Naive thymus-derived CD4-positive, alpha-beta T cell (primary cell): ENCODE measurements at regions not wholly inside any gene's neighbourhood (a gene's known extent, or its start where the extent isn't known, plus 50 kb on each side); places are given as distances from the start of the nearest gene placed in this dataset.

Source experiments
- ATAC-seq: fragments of 150-1000 bp; cut with Tn5 transposase; 2 replicates; pipeline ENCODE4 v1.10.0; 2021; ENCODE audit warnings: mild to moderate bottlenecking, moderate library complexity
- CTCF ChIA-PET: fragments of 350-600 bp; sonication (Branson Sonifier 250); formaldehyde crosslinking; loops from one replicate; lab custom pipeline; 2021; ENCODE audit warnings: antibody characterized with exemption; lab: Charles Lee
- POLR2A ChIA-PET: fragments of 350-600 bp; sonication (Branson Sonifier 250); formaldehyde crosslinking; loops from one replicate; lab custom pipeline; 2021; ENCODE audit warnings: antibody characterized with exemption, inconsistent platforms; lab: Charles Lee
- DNase-seq, 9 donors: peaks; one replicate each; pipeline versions ENCODE4 v3.0.0 to v3.0.0-alpha.2; 2020 to 2022; ENCODE audit warnings: mixed read lengths in 1 of 9
- H3K27ac ChIP-seq: one replicate; pipeline ENCODE4 v1.7.0; 2013; ENCODE audit warnings: mild to moderate bottlenecking, low read depth, low read length, moderate library complexity
- H3K27me3 ChIP-seq, 2 donors: one replicate each; pipeline ENCODE4 v1.7.0; 2013; ENCODE audit warnings: low read length in 2 of 2, mild to moderate bottlenecking in 2 of 2, moderate library complexity in 2 of 2; ENCODE audit not compliant: control insufficient read depth in 2 of 2, insufficient read depth in 2 of 2
- H3K36me3 ChIP-seq, 3 experiments: 1 replicate in 2 of 3; 2 replicates in 1 of 3; pipeline ENCODE4 v1.7.0; 2013; ENCODE audit warnings: low read length in 3 of 3, mild to moderate bottlenecking in 3 of 3, moderate library complexity in 1 of 3; ENCODE audit not compliant: insufficient read depth in 3 of 3, control insufficient read depth in 2 of 3
- H3K4me1 ChIP-seq, 2 donors: one replicate each; pipeline ENCODE4 v1.7.0; 2013; ENCODE audit warnings: low read length in 2 of 2, mild to moderate bottlenecking in 2 of 2, moderate library complexity in 1 of 2; ENCODE audit not compliant: control insufficient read depth in 2 of 2, insufficient read depth in 2 of 2
- H3K4me3 ChIP-seq: 2 replicates; pipeline ENCODE4 v1.7.0; 2013; ENCODE audit warnings: mild to moderate bottlenecking, low read length
- H3K9me3 ChIP-seq, 3 experiments: 1 replicate in 2 of 3; 2 replicates in 1 of 3; pipeline ENCODE4 v1.7.0; 2013; ENCODE audit warnings: low read length in 3 of 3; ENCODE audit not compliant: control insufficient read depth in 2 of 3
- H3K27ac Mint-ChIP-seq, 9 donors: one replicate each; pipeline ENCODE4 v1.8.0; 2020 to 2022; ENCODE audit warnings: mixed read lengths in 9 of 9, mild to moderate bottlenecking in 8 of 9, moderate library complexity in 5 of 9, inconsistent platforms in 2 of 9
- H3K27me3 Mint-ChIP-seq, 5 donors: one replicate each; pipeline ENCODE4 v1.8.0; 2021 to 2022; ENCODE audit warnings: mixed read lengths in 5 of 5, mild to moderate bottlenecking in 1 of 5
- H3K36me3 Mint-ChIP-seq, 5 donors: one replicate each; pipeline ENCODE4 v1.8.0; 2020 to 2022; ENCODE audit warnings: mixed read lengths in 5 of 5, mild to moderate bottlenecking in 3 of 5, inconsistent platforms in 1 of 5
- H3K4me1 Mint-ChIP-seq, 7 donors: one replicate each; pipeline ENCODE4 v1.8.0; 2020 to 2022; ENCODE audit warnings: mixed read lengths in 7 of 7, mild to moderate bottlenecking in 3 of 7, inconsistent platforms in 1 of 7
- H3K4me3 Mint-ChIP-seq, 10 donors: one replicate each; pipeline ENCODE4 v1.8.0; 2020 to 2022; ENCODE audit warnings: mild to moderate bottlenecking in 10 of 10, mixed read lengths in 10 of 10, moderate library complexity in 6 of 10, inconsistent platforms in 2 of 10
- H3K9me3 Mint-ChIP-seq, 11 donors: one replicate each; pipeline ENCODE4 v1.8.0; 2020 to 2022; ENCODE audit warnings: mixed read lengths in 11 of 11, mild to moderate bottlenecking in 4 of 11, inconsistent platforms in 1 of 11, moderate library complexity in 1 of 11
- intact Hi-C, 2 donors: fragments of 100-400 bp; cut with micrococcal nuclease; formaldehyde crosslinking; loops; one replicate each; pipeline ENCODE4 v1.15.1; 2023

- H3K9me3 Mint-ChIP-seq, result peaks cover 0 to 8% (median 0%) of the 10 kb centered on the region in 11 donors
- no peaks in the 10 kb centered on the region for H3K36me3 Mint-ChIP-seq
- H3K4me3 ChIP-seq, result no peak overlapping the region
- H3K9me3 ChIP-seq, result no peaks in the 10 kb centered on the region
- ChIA-PET CTCF (no interaction called here), POLR2A (no interaction called here)
- no peak for ATAC-seq
- no peaks in the 10 kb centered on the region for H3K4me1 ChIP-seq
- H3K27me3 Mint-ChIP-seq, result no peaks in the 10 kb centered on the region
- intact Hi-C loops, result no loop called here
- no peaks in the 10 kb centered on the region for H3K36me3 ChIP-seq
- DNase-seq, result no peak
- no peaks in the 10 kb centered on the region for H3K27me3 ChIP-seq
- H3K27ac ChIP-seq, result no peak overlapping the region
- H3K4me1 Mint-ChIP-seq, result no peaks in the 10 kb centered on the region
- no peak overlapping the region for H3K4me3 Mint-ChIP-seq
- H3K27ac Mint-ChIP-seq, result no peak overlapping the region
Observed at GRCh38 chr17:54493691-54494090, 407.0 kb upstream of the TOM1L1 start.

DNA sequence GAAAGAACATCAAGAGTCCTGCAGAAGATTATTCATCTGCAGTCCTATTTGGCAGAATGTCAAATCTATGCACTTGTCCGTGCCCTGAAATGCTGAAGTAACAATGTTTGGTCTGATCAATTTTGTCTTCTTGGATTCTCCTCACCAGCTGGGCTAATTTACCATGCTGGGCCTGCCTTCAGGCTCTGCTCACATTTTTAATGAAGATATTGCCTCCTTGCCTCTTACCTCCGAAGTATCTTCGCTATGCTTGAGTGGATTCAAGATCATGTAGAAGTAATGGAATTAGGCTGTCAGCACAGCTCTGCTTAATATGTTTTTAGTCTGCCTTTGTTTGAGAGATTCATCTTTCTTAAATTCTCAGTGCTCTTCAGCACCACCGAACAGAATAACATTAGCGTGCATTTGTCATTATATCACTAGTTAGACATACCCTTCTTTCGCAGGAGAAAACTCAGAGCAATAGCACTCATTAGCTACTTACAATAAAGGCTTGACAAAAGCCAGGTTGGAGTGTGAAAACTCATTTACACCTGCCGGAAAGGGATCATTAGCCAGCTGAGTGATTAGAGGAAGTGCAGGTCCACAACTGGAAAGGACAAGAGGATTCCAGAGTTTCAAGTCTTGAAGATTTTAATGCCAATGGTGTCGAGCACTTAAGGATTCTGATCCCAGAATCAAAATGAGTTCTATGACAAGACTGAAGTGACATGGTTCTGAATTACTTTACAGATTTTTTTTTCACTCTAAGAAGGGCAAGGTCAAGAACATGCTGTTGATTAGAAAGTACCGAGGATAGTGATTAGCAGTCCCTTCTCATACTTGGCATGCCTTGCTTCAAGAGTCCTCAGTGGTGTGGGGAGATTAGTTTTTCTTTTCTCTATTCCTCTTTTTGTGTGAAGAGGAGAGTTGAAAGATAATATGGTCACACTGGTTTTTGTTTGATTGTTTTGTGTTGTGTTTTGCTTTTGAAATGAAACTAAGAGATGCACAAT is 405.6 kb upstream of the TOM1L1 start:
- ChIA-PET CTCF (no interaction called here), POLR2A (no interaction called here)
- Histone ChIP-seq H3K27ac (no peak overlapping the region), H3K4me1 (no peaks in the 10 kb centered on the region), H3K27me3 (no peaks in the 10 kb centered on the region), H3K36me3 (no peaks in the 10 kb centered on the region), H3K9me3 (no peaks in the 10 kb centered on the region), H3K4me3 (no peak overlapping the region)
- ATAC-seq, result no peak
- Mint-ChIP-seq H3K9me3 (peaks cover 0 to 8% (median 0%) of the 10 kb centered on the region in 11 donors), H3K27ac (peak overlapping the region in 1 of 9 donors; percentile 47), H3K27me3 (no peaks in the 10 kb centered on the region), H3K4me3 (no peak overlapping the region), H3K36me3 (no peaks in the 10 kb centered on the region), H3K4me1 (no peaks in the 10 kb centered on the region)
- intact Hi-C loops, result no loop called here
- DNase-seq, result no peak

DNA sequence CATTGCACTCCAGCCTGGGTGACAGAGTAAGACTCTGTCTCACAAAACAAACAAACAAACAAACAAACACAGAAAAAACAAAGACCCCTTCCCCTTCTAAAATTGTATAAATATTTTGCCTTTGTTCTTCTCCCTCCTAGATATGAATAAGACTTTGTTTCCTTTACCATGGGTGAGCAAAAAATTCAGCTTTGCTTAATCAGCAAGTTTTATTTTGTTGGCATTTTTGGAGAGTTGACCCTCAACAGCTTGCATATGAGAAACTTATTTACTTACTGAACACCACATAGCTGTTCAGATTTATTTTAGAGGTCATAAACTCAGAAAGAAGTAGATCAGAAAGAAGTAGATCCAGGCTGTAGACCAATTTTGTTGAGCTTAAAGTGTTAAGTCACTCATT is 395.2 kb upstream of the TOM1L1 start:
- no peak overlapping the region for H3K27ac ChIP-seq
- H3K4me1 ChIP-seq, result no peaks in the 10 kb centered on the region
- Mint-ChIP-seq H3K9me3 (peaks cover 0 to 18% (median 2%) of the 10 kb centered on the region in 11 donors), H3K27me3 (peaks cover 0 to 3% (median 0%) of the 10 kb centered on the region in 5 donors), H3K27ac (no peak overlapping the region), H3K4me1 (peaks cover 0 to 2% (median 0%) of the 10 kb centered on the region in 7 donors), H3K4me3 (no peak overlapping the region), H3K36me3 (no peaks in the 10 kb centered on the region)
- no peak overlapping the region for H3K4me3 ChIP-seq
- POLR2A ChIA-PET, result no interaction called here
- CTCF ChIA-PET, result no interaction called here
- H3K36me3 ChIP-seq, result no peaks in the 10 kb centered on the region
- H3K9me3 ChIP-seq, result no peaks in the 10 kb centered on the region
- no peak for ATAC-seq
- intact Hi-C loops, result no loop called here
- H3K27me3 ChIP-seq, result no peaks in the 10 kb centered on the region
- no peak for DNase-seq

DNA sequence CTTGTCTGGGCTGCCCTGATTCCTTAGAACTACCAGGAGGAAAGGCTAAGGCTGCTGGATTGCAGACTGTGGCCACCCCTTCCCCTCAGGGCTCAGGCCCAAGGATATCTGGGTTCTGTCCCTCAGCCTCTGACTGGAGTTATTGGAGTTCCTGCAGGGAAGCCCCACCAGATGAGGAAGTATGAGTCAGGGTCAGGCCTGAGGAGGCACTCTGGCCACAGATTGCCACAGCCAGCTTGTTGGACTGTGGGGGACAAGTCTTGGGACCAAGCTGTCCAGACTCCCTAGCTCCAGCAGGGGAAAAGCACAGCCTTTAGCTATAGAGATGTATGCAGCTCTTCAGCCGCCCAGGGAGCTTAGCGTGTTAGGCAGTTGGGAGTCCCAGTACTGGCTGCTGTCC is 381.9 kb upstream of the TOM1L1 start:
- Histone ChIP-seq H3K4me1 (no peaks in the 10 kb centered on the region), H3K27ac (no peak overlapping the region), H3K9me3 (peaks cover 0 to 4% (median 0%) of the 10 kb centered on the region in 3 experiments), H3K36me3 (no peaks in the 10 kb centered on the region), H3K4me3 (no peak overlapping the region), H3K27me3 (no peaks in the 10 kb centered on the region)
- ChIA-PET CTCF (no interaction called here), POLR2A (interaction anchor here (0.6 kb wide), 1 partner anchor 527 kb away, joined by 3 read pairs; no protein-coding TSS in a partner anchor)
- peaks cover 0 to 4% (median 0%) of the 10 kb centered on the region in 5 donors for H3K27me3 Mint-ChIP-seq
- no peaks in the 10 kb centered on the region for H3K36me3 Mint-ChIP-seq
- H3K4me1 Mint-ChIP-seq, result no peaks in the 10 kb centered on the region
- ATAC-seq, result no peak
- no peak overlapping the region for H3K27ac Mint-ChIP-seq
- peaks cover 0 to 35% (median 8%) of the 10 kb centered on the region in 11 donors for H3K9me3 Mint-ChIP-seq
- no peak overlapping the region for H3K4me3 Mint-ChIP-seq
- intact Hi-C loops, result no loop called here
- no peak for DNase-seq

DNA sequence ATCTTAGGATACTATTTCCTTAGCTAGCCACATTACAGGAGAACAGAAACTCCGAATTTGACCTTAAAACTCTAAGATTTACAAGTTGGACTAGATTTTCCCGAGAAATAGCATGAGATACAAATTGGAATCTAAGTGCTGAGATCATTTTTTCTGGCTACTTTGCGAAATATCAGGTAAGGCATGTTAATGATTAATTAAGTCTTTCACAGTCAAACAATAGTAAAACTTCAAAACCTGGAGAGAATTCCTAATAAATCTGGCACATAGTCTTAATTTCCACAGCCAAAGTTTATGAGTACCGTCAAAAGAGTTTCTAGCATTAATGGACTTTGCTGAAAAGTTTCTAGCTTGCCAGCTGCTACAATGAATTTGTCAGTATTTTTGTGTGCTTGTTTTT is 379.5 kb upstream of the TOM1L1 start:
- Histone ChIP-seq H3K27me3 (no peaks in the 10 kb centered on the region), H3K27ac (no peak overlapping the region), H3K36me3 (no peaks in the 10 kb centered on the region), H3K4me3 (no peak overlapping the region), H3K4me1 (no peaks in the 10 kb centered on the region), H3K9me3 (peaks cover 0 to 4% (median 0%) of the 10 kb centered on the region in 3 experiments)
- ATAC-seq, result no peak
- peaks cover 0 to 4% (median 0%) of the 10 kb centered on the region in 5 donors for H3K27me3 Mint-ChIP-seq
- no peak overlapping the region for H3K4me3 Mint-ChIP-seq
- H3K9me3 Mint-ChIP-seq, result peaks cover 0 to 38% (median 6%) of the 10 kb centered on the region in 11 donors
- no peak overlapping the region for H3K27ac Mint-ChIP-seq
- no peaks in the 10 kb centered on the region for H3K4me1 Mint-ChIP-seq
- intact Hi-C loops, result no loop called here
- DNase-seq, result no peak
- CTCF ChIA-PET, result no interaction called here
- no peaks in the 10 kb centered on the region for H3K36me3 Mint-ChIP-seq
- POLR2A ChIA-PET, result no interaction called here

DNA sequence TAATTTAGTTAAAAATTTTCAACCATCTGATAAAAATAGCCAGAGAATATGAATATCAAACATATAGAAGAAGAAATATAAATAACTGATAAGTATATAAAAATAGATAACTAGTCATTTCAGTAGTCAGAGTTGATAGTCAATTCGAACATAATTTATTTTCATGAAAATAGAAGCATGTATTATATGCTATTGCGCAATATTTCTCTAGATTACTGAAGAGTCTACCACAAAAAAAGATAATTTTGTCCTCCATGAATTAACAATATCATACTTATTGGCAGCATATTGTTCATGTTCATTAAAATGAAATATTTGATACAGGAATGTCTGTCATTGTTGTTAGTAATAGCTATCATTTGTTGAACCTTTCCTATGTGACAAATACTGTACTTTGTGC is 376.2 kb upstream of the TOM1L1 start:
- Mint-ChIP-seq H3K27me3 (peaks cover 0 to under 1% (median 0%) of the 10 kb centered on the region in 5 donors), H3K27ac (no peak overlapping the region), H3K4me3 (no peak overlapping the region), H3K4me1 (no peaks in the 10 kb centered on the region), H3K36me3 (no peaks in the 10 kb centered on the region), H3K9me3 (peaks cover 0 to 22% (median 1%) of the 10 kb centered on the region in 11 donors)
- Histone ChIP-seq H3K27ac (no peak overlapping the region), H3K27me3 (no peaks in the 10 kb centered on the region), H3K4me3 (no peak overlapping the region), H3K9me3 (no peaks in the 10 kb centered on the region), H3K4me1 (no peaks in the 10 kb centered on the region), H3K36me3 (no peaks in the 10 kb centered on the region)
- DNase-seq, result no peak
- CTCF ChIA-PET, result no interaction called here
- POLR2A ChIA-PET, result no interaction called here
- no peak for ATAC-seq
- intact Hi-C loops, result no loop called here

- ChIA-PET CTCF (no interaction called here), POLR2A (no interaction called here)
- ATAC-seq (no peak), DNase-seq (no peak)
- no peak overlapping the region for H3K4me3 Mint-ChIP-seq
- no peaks in the 10 kb centered on the region for H3K4me1 ChIP-seq
- no peaks in the 10 kb centered on the region for H3K27me3 ChIP-seq
- no peaks in the 10 kb centered on the region for H3K36me3 Mint-ChIP-seq
- intact Hi-C loops, result no loop called here
- H3K9me3 ChIP-seq, result no peaks in the 10 kb centered on the region
- H3K27ac Mint-ChIP-seq, result no peak overlapping the region
- H3K4me3 ChIP-seq, result no peak overlapping the region
- H3K36me3 ChIP-seq, result no peaks in the 10 kb centered on the region
- H3K27me3 Mint-ChIP-seq, result no peaks in the 10 kb centered on the region
- no peaks in the 10 kb centered on the region for H3K4me1 Mint-ChIP-seq
- H3K27ac ChIP-seq, result no peak overlapping the region
- peaks cover 0 to 15% (median 1%) of the 10 kb centered on the region in 11 donors for H3K9me3 Mint-ChIP-seq
Observed at GRCh38 chr17:54527941-54528340, 372.7 kb upstream of the TOM1L1 start.
